ENCODE measurements at regions not wholly inside any gene's neighbourhood (a gene's known extent, or its start where the extent isn't known, plus 50 kb on each side); places are given as distances from the start of the nearest gene placed in this dataset.

DNA sequence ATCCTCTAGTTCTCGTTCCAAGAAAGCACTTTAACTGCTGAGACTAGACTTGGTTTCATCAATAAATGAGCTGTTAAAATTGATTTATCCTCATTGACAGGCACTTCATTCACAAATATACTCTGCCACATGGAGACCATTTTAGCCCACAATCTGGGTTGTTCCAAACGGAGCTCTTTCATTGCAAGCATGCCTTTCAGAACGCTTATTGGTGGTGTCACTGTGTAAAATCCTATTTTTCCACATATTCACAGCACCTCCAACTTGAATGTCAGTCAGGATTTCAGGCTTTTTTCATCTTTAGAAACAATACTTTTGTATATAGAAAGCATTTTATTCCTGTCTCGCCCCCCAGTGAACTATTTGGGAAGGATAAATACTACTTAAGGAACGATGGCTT lies 424.7 kb upstream of the NRP1 start:
- TF ChIP-seq EZH2 (IDR thresholded peaks at IDR 0.05; ENCODE audit: low read depth, low read length, severe bottlenecking) (no peak), CEBPB (IDR thresholded peaks at IDR 0.05; ENCODE audit: low read depth, low read length) (no peak), EP300 (IDR thresholded peaks at IDR 0.05; ENCODE audit: borderline replicate concordance in 1 of 2, low read depth in 2 of 2, low read length in 2 of 2) (no peak), POLR2A (IDR thresholded peaks at IDR 0.05; ENCODE audit: control extremely low read depth in 1 of 2, low read depth in 2 of 2, low read length in 2 of 2) (no peak), SRF (IDR thresholded peaks at IDR 0.05; ENCODE audit: low read depth, low read length) (no peak), TAF7 (optimal IDR thresholded peaks at IDR 0.05; ENCODE audit: borderline replicate concordance, low read depth, low read length) (no peak), BRCA1 (IDR thresholded peaks at IDR 0.05; ENCODE audit: low read depth, low read length) (no peak), CBX8 (IDR thresholded peaks at IDR 0.05; ENCODE audit: borderline replicate concordance, low read depth, low read length) (no peak), CHD2 (IDR thresholded peaks at IDR 0.05; ENCODE audit: low read length) (no peak), JUND (IDR thresholded peaks at IDR 0.05; ENCODE audit: low read length) (no peak)
- TF ChIP-seq, protein P1, sequence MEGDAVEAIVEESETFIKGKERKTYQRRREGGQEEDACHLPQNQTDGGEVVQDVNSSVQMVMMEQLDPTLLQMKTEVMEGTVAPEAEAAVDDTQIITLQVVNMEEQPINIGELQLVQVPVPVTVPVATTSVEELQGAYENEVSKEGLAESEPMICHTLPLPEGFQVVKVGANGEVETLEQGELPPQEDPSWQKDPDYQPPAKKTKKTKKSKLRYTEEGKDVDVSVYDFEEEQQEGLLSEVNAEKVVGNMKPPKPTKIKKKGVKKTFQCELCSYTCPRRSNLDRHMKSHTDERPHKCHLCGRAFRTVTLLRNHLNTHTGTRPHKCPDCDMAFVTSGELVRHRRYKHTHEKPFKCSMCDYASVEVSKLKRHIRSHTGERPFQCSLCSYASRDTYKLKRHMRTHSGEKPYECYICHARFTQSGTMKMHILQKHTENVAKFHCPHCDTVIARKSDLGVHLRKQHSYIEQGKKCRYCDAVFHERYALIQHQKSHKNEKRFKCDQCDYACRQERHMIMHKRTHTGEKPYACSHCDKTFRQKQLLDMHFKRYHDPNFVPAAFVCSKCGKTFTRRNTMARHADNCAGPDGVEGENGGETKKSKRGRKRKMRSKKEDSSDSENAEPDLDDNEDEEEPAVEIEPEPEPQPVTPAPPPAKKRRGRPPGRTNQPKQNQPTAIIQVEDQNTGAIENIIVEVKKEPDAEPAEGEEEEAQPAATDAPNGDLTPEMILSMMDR (IDR thresholded peaks at IDR 0.05; ENCODE audit: control extremely low read depth in 1 of 3, insufficient read depth in 1 of 3, low read depth in 1 of 3, low read length in 3 of 3) = no peak

Measured in H1 (cell line).